ENCODE measurements at regions not wholly inside any gene's neighbourhood (a gene's known extent, or its start where the extent isn't known, plus 50 kb on each side); places are given as distances from the start of the nearest gene placed in this dataset.

GRCh38 chr3:117350371-117350770, 640.8 kb downstream of the TUSC7 start:
- H3K9me3 ChIP-seq (ENCODE audit: control insufficient read depth in 4 of 4, insufficient read depth in 3 of 4, low read length in 3 of 4), result no peaks in the 10 kb centered on the region
- H3K4me1 ChIP-seq (ENCODE audit: control insufficient read depth in 5 of 5, insufficient read depth in 5 of 5, low read length in 5 of 5), result no peaks in the 10 kb centered on the region
- H3K27ac ChIP-seq (ENCODE audit: low read depth in 1 of 2, low read length in 1 of 2), result no peak overlapping the region
- H3K36me3 ChIP-seq (ENCODE audit: control insufficient read depth in 4 of 4, insufficient read depth in 4 of 4, low read length in 4 of 4), result no peaks in the 10 kb centered on the region
- TF ChIP-seq CTCF (IDR thresholded peaks at IDR 0.05; ENCODE audit: control extremely low read depth, extremely low read depth), result no peak
- no peak for ATAC-seq (ENCODE audit: insufficient read depth, low FRiP score)
- no peak overlapping the region for H3K9ac ChIP-seq (ENCODE audit: insufficient read depth in 1 of 2, low read length in 2 of 2)
- H3K4me3 ChIP-seq, result no peak overlapping the region
- peak in 2 of 3 donors; percentile 47 to 51 for DNase-seq
- WGBS, 2 donors, result 47 to 61% methylated on average over 3 of the region's 3 CpGs
- no peaks in the 10 kb centered on the region for H3K27me3 ChIP-seq (ENCODE audit: control insufficient read depth in 3 of 3, insufficient read depth in 3 of 3, low read length in 2 of 3)

GRCh38 chr3:117355566-117355965, 646.0 kb downstream of the TUSC7 start:
- no peak overlapping the region for H3K4me3 ChIP-seq
- no peaks in the 10 kb centered on the region for H3K27me3 ChIP-seq (ENCODE audit: control insufficient read depth in 3 of 3, insufficient read depth in 3 of 3, low read length in 2 of 3)
- 72 to 76% methylated on average over 4 of the region's 4 CpGs for WGBS, 2 donors
- no peak overlapping the region for H3K9ac ChIP-seq (ENCODE audit: insufficient read depth in 1 of 2, low read length in 2 of 2)
- H3K9me3 ChIP-seq (ENCODE audit: control insufficient read depth in 4 of 4, insufficient read depth in 3 of 4, low read length in 3 of 4), result no peaks in the 10 kb centered on the region
- no peak for TF ChIP-seq CTCF (IDR thresholded peaks at IDR 0.05; ENCODE audit: control extremely low read depth, extremely low read depth)
- no peak for ATAC-seq (ENCODE audit: insufficient read depth, low FRiP score)
- H3K27ac ChIP-seq (ENCODE audit: low read depth in 1 of 2, low read length in 1 of 2), result no peak overlapping the region
- no peaks in the 10 kb centered on the region for H3K36me3 ChIP-seq (ENCODE audit: control insufficient read depth in 4 of 4, insufficient read depth in 4 of 4, low read length in 4 of 4)
- H3K4me1 ChIP-seq (ENCODE audit: control insufficient read depth in 5 of 5, insufficient read depth in 5 of 5, low read length in 5 of 5), result no peaks in the 10 kb centered on the region
- peak in 2 of 3 donors; percentile 10 to 29 for DNase-seq

GRCh38 chr3:117356091-117356705, 646.6 kb downstream of the TUSC7 start:
- ATAC-seq (ENCODE audit: insufficient read depth, low FRiP score), result no peak
- no peak overlapping the region for H3K27ac ChIP-seq (ENCODE audit: low read depth in 1 of 2, low read length in 1 of 2)
- DNase-seq, result no peak
- 70 to 75% methylated on average over 4 of the region's 4 CpGs for WGBS, 2 donors
- no peaks in the 10 kb centered on the region for H3K36me3 ChIP-seq (ENCODE audit: control insufficient read depth in 4 of 4, insufficient read depth in 4 of 4, low read length in 4 of 4)
- no peak overlapping the region for H3K9ac ChIP-seq (ENCODE audit: insufficient read depth in 1 of 2, low read length in 2 of 2)
- no peaks in the 10 kb centered on the region for H3K4me1 ChIP-seq (ENCODE audit: control insufficient read depth in 5 of 5, insufficient read depth in 5 of 5, low read length in 5 of 5)
- H3K9me3 ChIP-seq (ENCODE audit: control insufficient read depth in 4 of 4, insufficient read depth in 3 of 4, low read length in 3 of 4), result peaks cover 0 to 1% (median 0%) of the 10 kb centered on the region in 4 donors
- no peak for TF ChIP-seq CTCF (IDR thresholded peaks at IDR 0.05; ENCODE audit: control extremely low read depth, extremely low read depth)
- H3K4me3 ChIP-seq, result no peak overlapping the region
- H3K27me3 ChIP-seq (ENCODE audit: control insufficient read depth in 3 of 3, insufficient read depth in 3 of 3, low read length in 2 of 3), result no peaks in the 10 kb centered on the region
